HCT116 (cell line): ENCODE measurements at regions not wholly inside any gene's neighbourhood (a gene's known extent, or its start where the extent isn't known, plus 50 kb on each side); places are given as distances from the start of the nearest gene placed in this dataset.

ENCODE experiments used
- ATAC-seq: fragments of 200-7000 bp; cut with Tn5 transposase; 2 replicates; pipeline ENCODE4 v1.9.1; 2020; ENCODE audit warnings: mild to moderate bottlenecking, moderate library complexity
- BruUV-seq: library from RNA; stranded (reverse); fragments of 400-500 nt; replicated peaks from 2 replicates; lab custom pipeline; 2021; lab: Mats Ljungman, UMichigan
- CTCF ChIA-PET: fragments of 300-600 bp; sonication (Branson Sonifier 250); formaldehyde crosslinking; loops from one replicate; lab custom pipeline; 2021; ENCODE audit warnings: antibody characterized with exemption; lab: Charles Lee
- POLR2A ChIA-PET: fragments of 300-600, 350-600 bp; sonication (Branson Sonifier 250); formaldehyde crosslinking; loops from one replicate; lab custom pipeline; 2021; ENCODE audit warnings: antibody characterized with exemption; lab: Charles Lee
- RAD21 ChIA-PET, 2 experiments: fragments of 300-600 bp; sonication (Branson Sonifier 250); formaldehyde crosslinking; loops; one replicate each; lab custom pipeline; 2023; ENCODE audit warnings: low total read pairs in 2 of 2; ENCODE audit not compliant: uncharacterized antibody in 2 of 2, unreplicated experiment in 2 of 2, low non-redundant PET in 1 of 2; lab: Charles Lee
- DNase-seq: peaks from one replicate; pipeline ENCODE4 v3.0.0-alpha.2; 2010; ENCODE audit warnings: low read depth, low spot score
- H2AFZ ChIP-seq: fragments of 200-600 bp; shearing (Covaris generic), sonication (generic); 2 replicates; pipeline ENCODE4 v1.6.1; 2017; ENCODE audit warnings: low read depth, mixed run types, mixed read lengths, antibody characterized with exemption, low read length; ENCODE audit not compliant: poor library complexity, severe bottlenecking
- H3K27ac ChIP-seq: 2 replicates; pipeline ENCODE4 v1.5.1; 2012; ENCODE audit warnings: low read depth, low read length
- H3K27me3 ChIP-seq: fragments of 200-600 bp; sonication (generic); 2 replicates; pipeline ENCODE4 v1.6.1; 2016; ENCODE audit warnings: mixed run types, low read length, mixed read lengths; ENCODE audit not compliant: insufficient read depth
- H3K36me3 ChIP-seq, 2 experiments: fragments of 200-500 bp in 1 of 2; fragments of 200-600 bp in 1 of 2; sonication (Bioruptor generic) in 1 of 2; sonication (generic) in 1 of 2; 2 replicates each; pipeline versions ENCODE4 v1.5.1 to v1.6.1; 2014 to 2016; ENCODE audit warnings: low read length in 2 of 2, inconsistent platforms in 1 of 2, mixed read lengths in 1 of 2, mixed run types in 1 of 2; ENCODE audit not compliant: insufficient read depth in 2 of 2, control insufficient read depth in 1 of 2
- H3K4me1 ChIP-seq, 2 experiments: fragments of 200-600 bp in 1 of 2; sonication (generic) in 1 of 2; 2 replicates each; pipeline versions ENCODE4 v1.5.1 to v1.6.1; 2012 to 2017; ENCODE audit warnings: low read length in 2 of 2, inconsistent platforms in 1 of 2, mild to moderate bottlenecking in 1 of 2, mixed read lengths in 1 of 2, mixed run types in 1 of 2, moderate library complexity in 1 of 2; ENCODE audit not compliant: insufficient read depth in 2 of 2, control insufficient read depth in 1 of 2
- H3K4me2 ChIP-seq: fragments of 200-600 bp; sonication (generic); 2 replicates; pipeline ENCODE4 v1.6.1; 2017; ENCODE audit warnings: mixed run types, low read length, mixed read lengths
- H3K4me3 ChIP-seq, 2 experiments: fragments of 200-600 bp in 1 of 2; sonication (generic) in 1 of 2; replicated peaks in 1 of 2; 2 replicates each; pipeline ENCODE4 v1.5.1; 2011 to 2016; ENCODE audit warnings: low read length in 2 of 2, control low read depth in 1 of 2, low read depth in 1 of 2, mild to moderate bottlenecking in 1 of 2, mixed read lengths in 1 of 2, mixed run types in 1 of 2
- H3K79me2 ChIP-seq: fragments of 200-600 bp; sonication (generic); 2 replicates; pipeline ENCODE4 v1.6.1; 2017; ENCODE audit warnings: mild to moderate bottlenecking, mixed run types, low read length, moderate library complexity, mixed read lengths; ENCODE audit not compliant: insufficient read depth
- H3K9ac ChIP-seq: fragments of 200-600 bp; sonication (generic); 2 replicates; pipeline ENCODE4 v1.6.1; 2016; ENCODE audit warnings: low read length, mixed read lengths
- H3K9me2 ChIP-seq: fragments of 200-600 bp; sonication (generic), shearing (Covaris generic); 2 replicates; pipeline ENCODE4 v1.6.1; 2017; ENCODE audit warnings: mixed run types, mild to moderate bottlenecking, moderate library complexity; ENCODE audit not compliant: insufficient read depth
- H3K9me3 ChIP-seq, 2 experiments: fragments of 200-500 bp in 1 of 2; fragments of 200-600 bp in 1 of 2; sonication (Bioruptor generic) in 1 of 2; sonication (generic) in 1 of 2; 2 replicates each; pipeline ENCODE4 v1.6.1; 2014 to 2017; ENCODE audit warnings: low read length in 2 of 2, mixed read lengths in 2 of 2, inconsistent platforms in 1 of 2, low read depth in 1 of 2, mild to moderate bottlenecking in 1 of 2, mixed run types in 1 of 2, moderate library complexity in 1 of 2; ENCODE audit not compliant: control insufficient read depth in 1 of 2, insufficient read depth in 1 of 2
- H4K20me1 ChIP-seq: fragments of 200-600 bp; sonication (generic), shearing (Covaris generic); 2 replicates; pipeline ENCODE4 v1.6.1; 2017; ENCODE audit warnings: mixed run types, mild to moderate bottlenecking, moderate library complexity; ENCODE audit not compliant: insufficient read depth
- CBX3 ChIP-seq: IDR thresholded peaks from 2 replicates; pipeline ENCODE4 v1.6.1; 2012; ENCODE audit warnings: low read depth
- FOSL1 ChIP-seq: IDR thresholded peaks from 2 replicates; pipeline ENCODE4 v1.6.1; 2012; ENCODE audit warnings: low read depth
- POLR2A ChIP-seq: IDR thresholded peaks from 2 replicates; pipeline ENCODE4 v1.7.0; 2011; ENCODE audit warnings: borderline replicate concordance; ENCODE audit not compliant: insufficient read depth, insufficient read length; ENCODE audit errors: extremely low read depth
- POLR2AphosphoS5 ChIP-seq: IDR thresholded peaks from 2 replicates; pipeline ENCODE4 v1.6.1; 2011; ENCODE audit warnings: mild to moderate bottlenecking, low read depth, low read length, moderate library complexity
- REST ChIP-seq: IDR thresholded peaks from 2 replicates; pipeline ENCODE4 v1.6.1; 2012; ENCODE audit warnings: low read depth
- TCF7L2 ChIP-seq: IDR thresholded peaks from 2 replicates; pipeline ENCODE4 v1.7.0; 2011; ENCODE audit warnings: borderline replicate concordance, inconsistent platforms; ENCODE audit not compliant: insufficient read depth, insufficient read length; ENCODE audit errors: extremely low read depth
- ZBTB33 ChIP-seq: IDR thresholded peaks from 2 replicates; pipeline ENCODE4 v1.6.1; 2011; ENCODE audit warnings: mild to moderate bottlenecking, low read length, moderate library complexity; ENCODE audit not compliant: insufficient replicate concordance; ENCODE audit errors: extremely low read depth
- ZNF274 ChIP-seq: fragments of 200-500 bp; sonication (Bioruptor generic); IDR thresholded peaks from 2 replicates; pipeline ENCODE4 v1.6.1; 2014; ENCODE audit warnings: mild to moderate bottlenecking, low read depth, low read length, inconsistent platforms
- intact Hi-C: fragments of 100-400 bp; cut with micrococcal nuclease; formaldehyde crosslinking; loops from 2 replicates; pipeline ENCODE4 v1.10.0; 2022
- TF ChIP-seq, protein P1 (sequence below): IDR thresholded peaks from 2 replicates; pipeline ENCODE4 v1.6.1; 2012

DNA sequence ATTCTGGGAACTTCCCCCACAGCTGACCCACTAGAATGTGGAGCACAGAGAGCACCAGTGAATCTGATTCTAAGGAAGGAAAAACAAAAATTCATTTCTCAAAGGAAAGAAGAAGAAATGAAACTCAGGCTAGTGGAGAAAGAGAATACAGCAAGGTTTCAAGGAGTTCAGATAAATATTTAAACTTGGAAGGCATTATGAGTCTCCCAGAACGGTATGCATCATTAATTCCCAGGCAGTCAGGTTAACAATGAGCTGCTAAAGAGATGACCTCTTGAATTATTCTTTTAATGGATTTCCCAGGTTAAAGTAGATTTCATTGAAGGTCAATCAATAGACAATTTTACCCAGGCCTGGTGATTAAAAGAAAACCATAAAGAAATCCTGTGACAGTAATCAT is 103.6 kb upstream of the KAZN start:
- Histone ChIP-seq H3K36me3 (no peaks in the 10 kb centered on the region), H3K4me2 (no peak overlapping the region), H3K27ac (no peak overlapping the region), H3K79me2 (no peaks in the 10 kb centered on the region), H3K27me3 (peaks cover 19% of the 10 kb centered on the region), H3K9me2 (no peaks in the 10 kb centered on the region), H3K9ac (no peak overlapping the region), H3K4me1 (no peaks in the 10 kb centered on the region), H3K4me3 (no peak overlapping the region), H4K20me1 (no peaks in the 10 kb centered on the region), H3K9me3 (no peaks in the 10 kb centered on the region), H2AFZ (no peak overlapping the region)
- no peak for TF ChIP-seq POLR2A
- no peak for TF ChIP-seq TCF7L2
- no peak for TF ChIP-seq CBX3
- no peak for TF ChIP-seq POLR2AphosphoS5
- DNase-seq = no peak
- BruUV-seq = no TSS peak
- POLR2A ChIA-PET = no interaction called here
- RAD21 ChIA-PET = no interaction called here
- intact Hi-C loops = no loop called here
- CTCF ChIA-PET = no interaction called here
- no peak for ATAC-seq

- no peak for TF ChIP-seq REST
- no peak for TF ChIP-seq FOSL1
- TF ChIP-seq ZNF274 = no peak
- no peak for TF ChIP-seq ZBTB33
- TF ChIP-seq, protein P1, sequence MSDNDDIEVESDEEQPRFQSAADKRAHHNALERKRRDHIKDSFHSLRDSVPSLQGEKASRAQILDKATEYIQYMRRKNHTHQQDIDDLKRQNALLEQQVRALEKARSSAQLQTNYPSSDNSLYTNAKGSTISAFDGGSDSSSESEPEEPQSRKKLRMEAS = no peak
- TF ChIP-seq CBX3 = no peak
- H2AFZ ChIP-seq = no peak overlapping the region
- ATAC-seq (no peak), DNase-seq (no peak)
- no peaks in the 10 kb centered on the region for H3K9me3 ChIP-seq
- no peak overlapping the region for H3K4me2 ChIP-seq
- H3K79me2 ChIP-seq = no peaks in the 10 kb centered on the region
- no peaks in the 10 kb centered on the region for H3K36me3 ChIP-seq
- H3K4me1 ChIP-seq = no peaks in the 10 kb centered on the region
- no peaks in the 10 kb centered on the region for H4K20me1 ChIP-seq
- no peaks in the 10 kb centered on the region for H3K9me2 ChIP-seq
- no TSS peak for BruUV-seq
- ChIA-PET RAD21 (no interaction called here), CTCF (no interaction called here), POLR2A (no interaction called here)
- intact Hi-C loops = no loop called here
- H3K27ac ChIP-seq = no peak overlapping the region
- no peak overlapping the region for H3K9ac ChIP-seq
- H3K27me3 ChIP-seq = peaks cover 24% of the 10 kb centered on the region
- H3K4me3 ChIP-seq = no peak overlapping the region
These were observed 103.1 kb upstream of the KAZN start for GRCh38 chr1:14495381-14495780.
